ENCODE measurements at regions not wholly inside any gene's neighbourhood (a gene's known extent, or its start where the extent isn't known, plus 50 kb on each side); places are given as distances from the start of the nearest gene placed in this dataset.
A peak's percentile ranks its signal among the peaks of the same experiment; 100 is the strongest.
"Not testable (repeated sequence)": the region's sequence is repeated elsewhere in the genome, so short reads cannot be mapped to it uniquely, and the experiment has no call there.

GRCh38 chr13:24618011-24618955 lies 61.9 kb upstream of the ATP12A start:
- peak; percentile 50 for DNase-seq

DNA sequence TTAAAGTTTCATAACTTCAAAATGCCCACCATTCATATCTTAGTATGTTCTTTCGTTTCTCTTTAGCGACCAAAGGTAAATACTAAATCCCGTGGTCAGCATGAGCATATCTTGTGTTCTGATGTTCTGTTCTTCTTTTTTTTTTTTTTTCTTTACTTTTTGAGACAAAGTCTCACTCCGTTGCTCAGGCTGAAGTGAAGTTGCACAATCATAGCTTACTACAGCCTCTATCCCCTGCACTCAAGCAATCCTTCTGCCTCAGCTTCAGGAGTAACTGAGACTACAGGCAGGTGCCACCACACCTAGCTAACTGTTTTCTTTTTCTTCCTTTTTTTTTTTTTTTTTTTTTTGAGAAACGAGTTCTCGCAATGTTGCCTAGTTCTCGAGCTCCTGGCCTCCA lies 60.9 kb upstream of the ATP12A start:
- DNase-seq: peak; percentile 16

DNA sequence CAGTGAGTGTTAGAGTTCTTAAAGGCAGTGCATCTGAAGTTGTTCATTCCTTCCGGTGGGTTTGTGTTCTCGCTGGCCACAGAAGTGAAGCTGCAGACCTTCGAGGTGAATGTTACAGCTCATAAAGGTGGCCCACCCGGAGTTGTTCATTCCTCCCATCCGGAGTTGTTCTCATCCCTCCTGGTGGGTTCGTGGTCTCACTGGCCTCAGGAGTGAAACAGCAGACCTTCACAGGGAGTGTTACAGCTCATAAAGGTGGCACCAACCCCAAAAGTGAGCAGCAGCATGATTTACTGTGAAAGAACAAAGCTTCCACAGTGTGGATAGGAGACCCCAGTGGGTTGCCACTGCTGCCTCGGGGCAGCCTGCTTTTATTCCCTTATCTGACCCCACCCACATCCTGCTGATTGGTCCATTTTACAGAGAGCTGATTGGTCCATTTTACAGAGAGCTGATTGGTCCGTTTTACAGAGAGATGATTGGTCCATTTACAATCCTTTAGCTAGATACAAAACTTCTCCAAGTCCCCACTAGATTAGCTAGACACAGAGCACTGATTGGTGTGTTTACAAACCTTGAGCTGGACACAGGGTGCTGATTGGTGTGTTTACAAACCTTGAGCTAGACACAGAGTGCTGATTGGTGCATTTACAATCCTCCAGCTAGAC lies 57.6 kb upstream of the ATP12A start:
- not testable (repeated sequence) for DNase-seq

- no peak for DNase-seq
Observed at GRCh38 chr13:24623149-24623665, 57.0 kb upstream of the ATP12A start.

- DNase-seq: no peak
Observed at GRCh38 chr13:24624363-24624762, 55.8 kb upstream of the ATP12A start.

DNA sequence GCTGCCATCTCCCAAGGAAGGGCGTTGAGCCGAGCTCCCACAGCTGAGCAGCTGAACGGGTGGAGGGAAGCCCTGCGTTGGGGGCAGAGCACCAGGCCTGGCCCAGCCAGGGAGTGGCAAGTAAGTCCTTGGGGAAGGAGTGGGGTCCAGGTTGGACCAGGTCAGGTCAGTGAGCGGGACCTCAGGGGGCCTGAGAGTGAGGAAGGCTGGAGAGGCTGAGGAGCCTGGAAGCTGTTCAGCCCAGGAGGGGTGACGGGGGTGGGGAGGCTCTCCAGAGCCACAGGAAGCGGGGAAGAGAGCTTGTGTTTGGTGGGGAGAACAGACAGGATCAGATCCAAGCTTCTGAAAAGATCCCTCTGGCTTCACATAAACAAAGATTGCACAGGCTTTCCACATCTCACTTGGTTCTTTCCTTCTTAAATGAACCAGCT lies 55.4 kb upstream of the ATP12A start:
- no peak for DNase-seq

GRCh38 chr13:24625331-24625731 lies 54.9 kb upstream of the ATP12A start:
- DNase-seq: peak; percentile 20

DNA sequence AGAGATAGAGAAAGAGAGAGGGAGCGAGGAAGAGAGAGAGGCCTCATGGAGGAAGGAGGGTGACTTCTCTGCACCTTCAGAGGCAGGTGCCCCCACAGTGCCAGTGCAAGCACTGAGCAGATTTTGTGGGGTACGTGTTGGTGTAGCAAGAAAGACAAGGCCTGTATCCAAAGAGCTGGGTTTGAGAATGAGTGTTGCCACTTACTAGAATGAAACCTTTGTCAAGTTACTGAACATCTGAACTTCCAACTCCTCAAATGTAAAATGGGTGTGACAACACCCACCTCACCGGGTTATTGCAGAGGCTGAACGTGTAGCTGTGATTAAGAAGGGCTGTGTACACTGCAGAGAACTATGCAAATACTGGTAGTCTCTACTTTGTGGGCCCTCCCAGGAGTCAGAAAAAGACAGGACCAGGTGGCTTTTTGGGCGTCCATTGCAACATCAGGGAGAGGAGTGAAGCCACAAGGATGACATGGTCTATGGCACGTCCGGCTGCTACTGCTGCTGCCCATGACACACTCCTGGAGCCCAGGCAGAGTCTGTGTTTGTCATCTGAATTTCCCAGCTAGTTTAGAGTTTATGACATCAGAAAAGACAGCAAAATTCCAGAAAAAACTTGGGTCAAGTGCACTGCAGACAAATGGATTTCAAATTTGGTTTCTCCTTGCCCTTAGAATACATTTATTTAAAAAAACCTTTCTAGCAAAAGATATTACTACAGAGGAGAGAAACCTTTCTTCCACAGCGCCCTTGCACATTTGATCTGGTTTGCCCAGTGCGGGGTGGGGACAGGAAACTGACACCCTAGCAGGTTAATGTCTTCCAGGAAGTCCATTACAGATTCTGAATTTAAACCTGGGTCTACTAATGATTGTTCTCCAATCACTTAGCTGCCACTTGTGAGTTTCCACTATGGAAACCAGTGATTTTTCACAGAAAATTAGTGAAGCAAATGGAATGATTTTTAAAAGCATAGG lies 54.0 kb upstream of the ATP12A start:
- DNase-seq: no peak

GRCh38 chr13:24627090-24627714 lies 53.0 kb upstream of the ATP12A start:
- no peak for DNase-seq

- DNase-seq: no peak
Observed at GRCh38 chr13:24627946-24628345, 52.3 kb upstream of the ATP12A start.

- no peak for DNase-seq
Observed at GRCh38 chr13:24629320-24629719, 50.9 kb upstream of the ATP12A start.

GRCh38 chr13:24630121-24630520 lies 50.1 kb upstream of the ATP12A start:
- no peak for DNase-seq

Measured in hematopoietic multipotent progenitor cell treated with erythropoietin and hydrocortisone succinate and interleukin-3 and kit ligand, for 6 days (in vitro differentiated cells).